Fibroblast of lung (primary cell): ENCODE measurements at regions not wholly inside any gene's neighbourhood (a gene's known extent, or its start where the extent isn't known, plus 50 kb on each side); places are given as distances from the start of the nearest gene placed in this dataset.
A peak's percentile ranks its signal among the peaks of the same experiment; 100 is the strongest.

Experiments
- DNase-seq, 2 donors: peaks; one replicate each; pipeline versions ENCODE4 v3.0.0 to v3.0.0-alpha.2; 2010; ENCODE audit warnings: low read depth in 2 of 2
- H2AFZ ChIP-seq: 2 replicates; pipeline ENCODE4 v1.5.1; 2012; ENCODE audit warnings: low read length, control low read depth, inconsistent platforms
- H3K27ac ChIP-seq: 2 replicates; pipeline ENCODE4 v1.5.1; 2011; ENCODE audit warnings: low read length, control low read depth; ENCODE audit not compliant: insufficient read depth
- H3K27me3 ChIP-seq: 2 replicates; pipeline ENCODE4 v1.5.1; 2011; ENCODE audit warnings: mild to moderate bottlenecking, low read length; ENCODE audit not compliant: control insufficient read depth, insufficient read depth
- H3K36me3 ChIP-seq: 2 replicates; pipeline ENCODE4 v1.5.1; 2011; ENCODE audit warnings: low read length; ENCODE audit not compliant: control insufficient read depth, insufficient read depth
- H3K4me1 ChIP-seq: 2 replicates; pipeline ENCODE4 v1.5.1; 2011; ENCODE audit warnings: low read length; ENCODE audit not compliant: control insufficient read depth, insufficient read depth; ENCODE audit errors: extremely low read depth
- H3K4me2 ChIP-seq: 2 replicates; pipeline ENCODE4 v1.5.1; 2011; ENCODE audit warnings: low read length, control low read depth; ENCODE audit not compliant: insufficient read depth; ENCODE audit errors: extremely low read depth
- H3K4me3 ChIP-seq, 4 experiments: fragments of 200-600 bp in 1 of 4; sonication (generic) in 1 of 4; replicated peaks in 1 of 4; 2 replicates each; pipeline ENCODE4 v1.5.1; 2011 to 2016; ENCODE audit warnings: low read length in 4 of 4, low read depth in 3 of 4, mild to moderate bottlenecking in 3 of 4, control low read depth in 2 of 4, inconsistent platforms in 1 of 4, mixed read lengths in 1 of 4; ENCODE audit not compliant: insufficient read depth in 1 of 4; ENCODE audit errors: control extremely low read depth in 1 of 4
- H3K79me2 ChIP-seq: 2 replicates; pipeline ENCODE4 v1.5.1; 2012; ENCODE audit warnings: mild to moderate bottlenecking, low read length, inconsistent platforms; ENCODE audit not compliant: control insufficient read depth, insufficient read depth
- H3K9ac ChIP-seq: 2 replicates; pipeline ENCODE4 v1.5.1; 2011; ENCODE audit warnings: mild to moderate bottlenecking, low read length, control low read depth; ENCODE audit not compliant: insufficient read depth
- H3K9me3 ChIP-seq: 2 replicates; pipeline ENCODE4 v1.5.1; 2012; ENCODE audit warnings: low read depth, low read length; ENCODE audit not compliant: control insufficient read depth, insufficient read depth
- H4K20me1 ChIP-seq: 2 replicates; pipeline ENCODE4 v1.5.1; 2011; ENCODE audit warnings: low read length; ENCODE audit not compliant: control insufficient read depth, insufficient read depth; ENCODE audit errors: extremely low read depth
- EZH2 ChIP-seq: IDR thresholded peaks from 2 replicates; pipeline ENCODE4 v1.5.1; 2012; ENCODE audit warnings: low read length, control low read depth, mild to moderate bottlenecking; ENCODE audit errors: missing control alignments
- TF ChIP-seq, protein P1 (sequence below), 2 donors: IDR thresholded peaks in 1 of 2; conservative IDR thresholded peaks in 1 of 2; 1 replicate in 1 of 2; 2 replicates in 1 of 2; pipeline ENCODE4 v1.5.1; 2011 to 2012; ENCODE audit warnings: low read length in 2 of 2, control low read depth in 1 of 2, inconsistent platforms in 1 of 2, low read depth in 1 of 2, mild to moderate bottlenecking in 1 of 2

DNA sequence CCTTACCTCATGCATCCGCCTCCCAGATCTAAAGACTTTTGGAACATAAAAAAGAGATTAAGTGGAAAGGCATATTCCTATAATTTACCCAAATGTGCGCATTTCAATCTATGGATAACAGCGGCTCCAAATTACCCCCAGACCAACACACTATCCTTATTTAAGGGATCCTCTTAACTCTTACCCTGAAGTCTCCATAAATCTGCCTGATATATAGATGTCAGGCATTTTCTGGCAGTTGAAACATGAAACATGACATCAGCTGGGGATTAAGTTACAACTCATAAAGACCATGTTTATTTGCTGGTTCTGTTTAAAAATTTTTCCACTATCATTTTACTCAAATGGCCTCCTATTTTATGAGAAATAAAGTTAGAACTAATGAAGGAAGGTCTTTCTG lies 478.5 kb upstream of the SALL1 start:
- no peak overlapping the region for H3K4me3 ChIP-seq
- no peak overlapping the region for H3K4me2 ChIP-seq
- H4K20me1 ChIP-seq, result no peaks in the 10 kb centered on the region
- no peaks in the 10 kb centered on the region for H3K4me1 ChIP-seq
- H3K36me3 ChIP-seq, result no peaks in the 10 kb centered on the region
- TF ChIP-seq, protein P1, sequence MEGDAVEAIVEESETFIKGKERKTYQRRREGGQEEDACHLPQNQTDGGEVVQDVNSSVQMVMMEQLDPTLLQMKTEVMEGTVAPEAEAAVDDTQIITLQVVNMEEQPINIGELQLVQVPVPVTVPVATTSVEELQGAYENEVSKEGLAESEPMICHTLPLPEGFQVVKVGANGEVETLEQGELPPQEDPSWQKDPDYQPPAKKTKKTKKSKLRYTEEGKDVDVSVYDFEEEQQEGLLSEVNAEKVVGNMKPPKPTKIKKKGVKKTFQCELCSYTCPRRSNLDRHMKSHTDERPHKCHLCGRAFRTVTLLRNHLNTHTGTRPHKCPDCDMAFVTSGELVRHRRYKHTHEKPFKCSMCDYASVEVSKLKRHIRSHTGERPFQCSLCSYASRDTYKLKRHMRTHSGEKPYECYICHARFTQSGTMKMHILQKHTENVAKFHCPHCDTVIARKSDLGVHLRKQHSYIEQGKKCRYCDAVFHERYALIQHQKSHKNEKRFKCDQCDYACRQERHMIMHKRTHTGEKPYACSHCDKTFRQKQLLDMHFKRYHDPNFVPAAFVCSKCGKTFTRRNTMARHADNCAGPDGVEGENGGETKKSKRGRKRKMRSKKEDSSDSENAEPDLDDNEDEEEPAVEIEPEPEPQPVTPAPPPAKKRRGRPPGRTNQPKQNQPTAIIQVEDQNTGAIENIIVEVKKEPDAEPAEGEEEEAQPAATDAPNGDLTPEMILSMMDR (conservative IDR thresholded peaks at IDR 0.05 in 1 of 2, IDR thresholded peaks at IDR 0.05 in 1 of 2; ENCODE audit: low read depth in 1 of 2, low read length in 2 of 2), result no peak
- no peak for TF ChIP-seq EZH2
- H2AFZ ChIP-seq, result no peak overlapping the region
- no peaks in the 10 kb centered on the region for H3K9me3 ChIP-seq
- no peak overlapping the region for H3K27ac ChIP-seq
- DNase-seq, result no peak
- no peaks in the 10 kb centered on the region for H3K27me3 ChIP-seq
- H3K9ac ChIP-seq, result no peak overlapping the region
- no peaks in the 10 kb centered on the region for H3K79me2 ChIP-seq

DNA sequence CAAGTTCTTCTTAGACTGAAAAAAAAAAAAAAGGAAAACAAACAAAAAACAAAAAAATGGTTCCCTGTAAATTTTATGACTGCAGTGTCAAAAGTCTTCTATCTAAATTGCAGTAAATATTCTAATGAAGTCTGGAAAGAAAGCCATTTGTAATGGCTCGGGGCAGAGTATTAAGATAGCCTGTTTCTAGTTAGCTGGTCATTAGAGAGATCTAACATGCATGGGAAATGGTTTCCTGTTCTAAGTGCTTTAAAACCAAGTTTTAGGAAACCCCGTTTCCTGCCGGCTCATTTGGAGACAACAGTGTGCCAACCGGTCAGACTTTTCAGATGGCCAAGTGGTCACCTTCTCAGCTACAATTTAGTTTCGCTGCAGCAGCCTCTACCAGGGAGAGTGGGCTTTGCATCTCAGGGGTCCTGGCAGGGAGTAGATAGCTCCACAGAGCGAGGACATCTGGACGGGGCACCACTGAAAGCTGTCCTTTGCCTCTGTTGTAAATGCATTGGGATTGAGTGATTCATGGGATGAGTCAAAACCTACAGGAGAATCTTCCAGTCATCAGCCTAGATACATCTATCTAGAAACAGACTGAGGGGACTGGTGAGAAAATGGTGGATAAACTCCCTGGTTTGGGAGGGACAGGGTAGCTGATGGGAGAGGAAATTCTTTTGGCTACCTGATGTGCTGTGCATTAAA lies 473.2 kb upstream of the SALL1 start:
- no peak overlapping the region for H3K27ac ChIP-seq
- no peak for DNase-seq
- H3K9me3 ChIP-seq, result no peaks in the 10 kb centered on the region
- H3K4me3 ChIP-seq, result no peak overlapping the region
- no peaks in the 10 kb centered on the region for H4K20me1 ChIP-seq
- H2AFZ ChIP-seq, result no peak overlapping the region
- TF ChIP-seq EZH2, result no peak
- TF ChIP-seq, protein P1 (conservative IDR thresholded peaks at IDR 0.05 in 1 of 2, IDR thresholded peaks at IDR 0.05 in 1 of 2; ENCODE audit: low read depth in 1 of 2, low read length in 2 of 2), result no peak
- no peaks in the 10 kb centered on the region for H3K4me1 ChIP-seq
- no peaks in the 10 kb centered on the region for H3K27me3 ChIP-seq
- H3K9ac ChIP-seq, result no peak overlapping the region
- no peaks in the 10 kb centered on the region for H3K79me2 ChIP-seq
- H3K4me2 ChIP-seq, result no peak overlapping the region
- no peaks in the 10 kb centered on the region for H3K36me3 ChIP-seq

DNA sequence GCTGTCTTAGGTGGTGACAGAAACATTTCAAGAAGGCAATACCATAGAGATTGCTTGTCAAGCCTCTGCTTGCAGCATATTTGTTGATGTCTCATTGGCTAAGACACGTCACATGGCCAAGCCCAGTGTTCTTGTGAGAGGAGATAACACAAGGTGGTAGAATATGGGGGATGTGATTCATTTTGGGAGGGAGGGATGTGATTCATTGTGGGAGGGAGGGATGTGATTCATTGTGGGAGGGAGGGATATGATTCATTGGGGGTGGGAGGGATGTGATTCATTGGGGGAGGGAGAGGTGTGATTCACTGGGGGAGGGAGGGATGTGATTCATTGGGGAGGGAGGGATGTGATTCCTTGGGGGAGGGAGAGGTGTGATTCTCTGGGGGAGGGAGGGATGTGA lies 470.5 kb upstream of the SALL1 start:
- DNase-seq, result peak in 1 of 2 donors; percentile 22
- Histone ChIP-seq H3K36me3 (no peaks in the 10 kb centered on the region), H3K4me3 (no peak overlapping the region), H2AFZ (no peak overlapping the region), H3K27me3 (no peaks in the 10 kb centered on the region), H3K4me2 (no peak overlapping the region), H4K20me1 (no peaks in the 10 kb centered on the region), H3K9me3 (no peaks in the 10 kb centered on the region), H3K79me2 (no peaks in the 10 kb centered on the region), H3K4me1 (no peaks in the 10 kb centered on the region), H3K9ac (no peak overlapping the region), H3K27ac (no peak overlapping the region)
- TF ChIP-seq EZH2, result no peak
- TF ChIP-seq, protein P1 (conservative IDR thresholded peaks at IDR 0.05 in 1 of 2, IDR thresholded peaks at IDR 0.05 in 1 of 2; ENCODE audit: low read depth in 1 of 2, low read length in 2 of 2), result no peak
